Calu3 (cell line): ENCODE measurements at regions not wholly inside any gene's neighbourhood (a gene's known extent, or its start where the extent isn't known, plus 50 kb on each side); places are given as distances from the start of the nearest gene placed in this dataset.
"Not testable (repeated sequence)": the region's sequence is repeated elsewhere in the genome, so short reads cannot be mapped to it uniquely, and the experiment has no call there.

ENCODE experiments used
- BruUV-seq: library from RNA; stranded (reverse); fragments of 400-500 nt; replicated peaks from 2 replicates; lab custom pipeline; 2021; lab: Mats Ljungman, UMichigan
- CTCF ChIA-PET: fragments of 300-600 bp; sonication (Branson Sonifier 250); formaldehyde crosslinking; loops from one replicate; lab custom pipeline; 2022; ENCODE audit warnings: antibody characterized with exemption; lab: Charles Lee
- DNase-seq: peaks from one replicate; pipeline ENCODE4 v3.0.0; 2022
- H3K27ac Mint-ChIP-seq: one replicate; pipeline ENCODE4 v1.8.0; 2022; ENCODE audit warnings: mixed read lengths; ENCODE audit not compliant: unreplicated experiment
- H3K27me3 Mint-ChIP-seq: one replicate; pipeline ENCODE4 v1.8.0; 2022; ENCODE audit warnings: mixed read lengths; ENCODE audit not compliant: unreplicated experiment
- H3K36me3 Mint-ChIP-seq: one replicate; pipeline ENCODE4 v1.8.0; 2022; ENCODE audit warnings: mild to moderate bottlenecking, moderate library complexity, mixed read lengths; ENCODE audit not compliant: insufficient read depth, unreplicated experiment
- H3K4me1 Mint-ChIP-seq: one replicate; pipeline ENCODE4 v1.8.0; 2022; ENCODE audit warnings: mild to moderate bottlenecking, low read depth, mixed read lengths; ENCODE audit not compliant: unreplicated experiment
- H3K4me3 Mint-ChIP-seq: one replicate; pipeline ENCODE4 v1.8.0; 2022; ENCODE audit warnings: mild to moderate bottlenecking, low read depth, moderate library complexity, mixed read lengths; ENCODE audit not compliant: unreplicated experiment
- H3K9me3 Mint-ChIP-seq: one replicate; pipeline ENCODE4 v1.8.0; 2022; ENCODE audit warnings: low read depth, mixed read lengths; ENCODE audit not compliant: unreplicated experiment
- CTCF ChIP-seq: fragments of 200-600 bp; IDR thresholded peaks from one replicate; pipeline ENCODE4 v1.8.0; 2022; ENCODE audit warnings: antibody characterized with exemption; ENCODE audit not compliant: unreplicated experiment
- intact Hi-C: fragments of 100-400 bp; cut with micrococcal nuclease; formaldehyde crosslinking; loops from one replicate; pipeline ENCODE4 v1.10.0; 2022; ENCODE audit not compliant: unreplicated experiment

GRCh38 chr7:10770176-10770575 is 203.5 kb upstream of the PHF14 start:
- intact Hi-C loops: no loop called here
- CTCF ChIA-PET: no interaction called here
- TF ChIP-seq CTCF: no peak

GRCh38 chr7:10773430-10773829 is 200.2 kb upstream of the PHF14 start:
- CTCF ChIA-PET: no interaction called here
- TF ChIP-seq CTCF: no peak
- Mint-ChIP-seq H3K36me3 (no peaks in the 10 kb centered on the region), H3K27me3 (no peaks in the 10 kb centered on the region), H3K4me3 (no peak overlapping the region), H3K4me1 (no peaks in the 10 kb centered on the region), H3K27ac (no peak overlapping the region), H3K9me3 (peaks cover 3% of the 10 kb centered on the region)
- intact Hi-C loops: no loop called here
- no TSS peak for BruUV-seq
- no peak for DNase-seq

More at GRCh38 chr7:10770176-10770575, 203.5 kb upstream of the PHF14 start:
- no TSS peak for BruUV-seq
- Mint-ChIP-seq H3K36me3 (no peaks in the 10 kb centered on the region), H3K9me3 (peaks cover 3% of the 10 kb centered on the region), H3K4me3 (no peak overlapping the region), H3K4me1 (no peaks in the 10 kb centered on the region), H3K27ac (no peak overlapping the region), H3K27me3 (no peaks in the 10 kb centered on the region)
- DNase-seq: no peak

GRCh38 chr7:10779465-10780399 is 193.9 kb upstream of the PHF14 start:
- no TSS peak for BruUV-seq
- no peak overlapping the region for H3K4me3 Mint-ChIP-seq
- no peaks in the 10 kb centered on the region for H3K27me3 Mint-ChIP-seq
- H3K4me1 Mint-ChIP-seq: no peaks in the 10 kb centered on the region
- DNase-seq: no peak
- H3K36me3 Mint-ChIP-seq: no peaks in the 10 kb centered on the region
- peaks cover 5% of the 10 kb centered on the region for H3K9me3 Mint-ChIP-seq
- CTCF ChIA-PET: no interaction called here
- no peak overlapping the region for H3K27ac Mint-ChIP-seq
- no peak for TF ChIP-seq CTCF
- intact Hi-C loops: no loop called here

GRCh38 chr7:10780400-10780747 is 193.3 kb upstream of the PHF14 start:
- DNase-seq: no peak
- intact Hi-C loops: no loop called here
- no TSS peak for BruUV-seq
- no peaks in the 10 kb centered on the region for H3K4me1 Mint-ChIP-seq
- H3K9me3 Mint-ChIP-seq: peaks cover 5% of the 10 kb centered on the region
- no peak for TF ChIP-seq CTCF
- CTCF ChIA-PET: no interaction called here
- no peak overlapping the region for H3K27ac Mint-ChIP-seq
- no peaks in the 10 kb centered on the region for H3K36me3 Mint-ChIP-seq
- H3K4me3 Mint-ChIP-seq: no peak overlapping the region
- no peaks in the 10 kb centered on the region for H3K27me3 Mint-ChIP-seq

- DNase-seq, H3K27ac Mint-ChIP-seq, H3K4me1 Mint-ChIP-seq, H3K27me3 Mint-ChIP-seq, H3K36me3 Mint-ChIP-seq, CTCF ChIA-PET, H3K4me3 Mint-ChIP-seq, intact Hi-C loops, BruUV-seq, H3K9me3 Mint-ChIP-seq: not testable (repeated sequence)
These were observed 186.7 kb upstream of the PHF14 start for GRCh38 chr7:10786976-10787375.
